Stimulated activated CD4-positive, alpha-beta T cell treated with anti-CD3 and anti-CD28 coated beads, Interleukin-4, amount 100 ng/mL, for 48 hours (primary cell): ENCODE measurements at regions not wholly inside any gene's neighbourhood (a gene's known extent, or its start where the extent isn't known, plus 50 kb on each side); places are given as distances from the start of the nearest gene placed in this dataset.

Source experiments
- DNase-seq, 2 donors: peaks; one replicate each; pipeline ENCODE4 v3.0.0-alpha.2; 2020; ENCODE audit warnings: low read depth in 2 of 2

- no peak for DNase-seq
Measured at GRCh38 chr3:181859518-181859917, 147.8 kb downstream of the SOX2 start.

GRCh38 chr3:181860235-181860634 lies 148.5 kb downstream of the SOX2 start:
- DNase-seq = no peak

DNA sequence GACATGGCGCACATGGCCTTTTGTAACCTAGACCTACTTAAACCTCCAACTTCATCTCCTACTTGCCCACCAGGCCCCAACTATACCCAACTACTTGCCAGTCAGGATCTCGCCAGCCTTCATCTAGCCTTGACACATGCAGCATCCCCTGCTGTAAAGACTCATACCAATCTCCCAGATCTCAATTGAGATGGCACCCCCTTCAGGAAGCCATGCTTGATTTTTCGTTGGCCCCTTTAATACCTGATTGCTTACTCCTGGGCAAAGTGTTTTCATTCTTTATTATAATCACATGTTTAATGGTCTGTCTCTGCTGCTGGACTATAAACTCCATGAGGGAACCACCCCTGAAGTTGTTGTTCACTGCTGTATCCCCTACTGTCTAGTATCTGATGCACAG lies 150.8 kb downstream of the SOX2 start:
- DNase-seq = no peak

- DNase-seq = no peak
Measured at GRCh38 chr3:181868576-181869082, 156.9 kb downstream of the SOX2 start.

DNA sequence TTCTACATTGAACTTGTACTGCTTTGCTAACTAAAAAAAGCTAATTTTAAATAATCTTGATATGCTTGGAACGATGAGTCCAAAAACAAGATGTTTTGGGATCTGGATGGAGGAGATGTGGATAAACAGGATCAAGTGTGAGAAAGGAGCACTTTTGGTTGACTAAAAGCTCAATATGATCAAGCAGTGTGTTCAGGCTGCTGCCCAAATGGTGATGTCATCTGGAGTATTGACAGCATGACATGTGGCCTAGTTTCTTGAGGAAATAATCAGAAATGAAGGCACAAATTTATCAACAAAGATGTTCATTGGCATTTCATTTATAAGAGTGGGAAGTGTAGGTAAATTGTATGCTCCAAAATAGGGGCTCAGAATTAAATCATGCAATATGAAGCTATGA lies 161.2 kb downstream of the SOX2 start:
- no peak for DNase-seq

DNA sequence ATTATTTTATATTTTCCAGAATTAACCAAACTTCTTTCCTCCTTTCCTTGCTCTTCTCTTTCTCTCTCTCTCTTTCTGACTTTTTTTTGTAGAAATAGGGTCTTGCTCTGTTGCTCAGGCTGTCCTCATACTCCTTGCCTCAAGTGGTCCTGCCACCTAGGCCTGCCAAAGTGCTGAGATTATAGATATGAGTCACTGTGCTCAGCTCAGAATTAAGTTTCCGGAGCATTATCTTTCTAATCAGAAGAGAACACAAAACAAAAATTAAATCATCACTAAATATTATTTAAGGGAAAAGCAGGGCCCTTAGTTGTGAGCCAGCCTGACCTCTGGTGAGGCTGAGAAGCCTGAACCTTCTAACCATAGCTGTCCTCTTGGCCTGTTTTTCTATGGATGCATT lies 168.2 kb downstream of the SOX2 start:
- DNase-seq = no peak

DNA sequence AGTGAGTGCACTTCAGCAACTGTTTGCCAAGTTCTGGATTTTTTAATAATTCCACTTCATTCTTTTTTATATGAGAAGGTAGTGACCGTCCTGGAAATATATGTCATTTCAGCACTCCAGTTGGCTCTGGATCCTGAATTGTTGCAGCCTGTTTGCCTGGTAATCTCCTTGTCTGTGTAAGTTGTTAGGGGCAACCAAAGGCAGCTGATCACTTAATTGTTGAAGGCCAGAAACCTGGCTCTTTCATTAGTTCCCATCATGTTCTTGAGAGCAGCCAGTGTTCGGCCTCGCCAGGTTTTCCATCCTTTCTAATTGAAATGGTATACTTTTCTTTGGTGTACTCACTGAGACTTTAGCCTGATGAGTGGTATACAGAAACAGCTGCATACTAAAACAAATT lies 168.6 kb downstream of the SOX2 start:
- DNase-seq = no peak

DNA sequence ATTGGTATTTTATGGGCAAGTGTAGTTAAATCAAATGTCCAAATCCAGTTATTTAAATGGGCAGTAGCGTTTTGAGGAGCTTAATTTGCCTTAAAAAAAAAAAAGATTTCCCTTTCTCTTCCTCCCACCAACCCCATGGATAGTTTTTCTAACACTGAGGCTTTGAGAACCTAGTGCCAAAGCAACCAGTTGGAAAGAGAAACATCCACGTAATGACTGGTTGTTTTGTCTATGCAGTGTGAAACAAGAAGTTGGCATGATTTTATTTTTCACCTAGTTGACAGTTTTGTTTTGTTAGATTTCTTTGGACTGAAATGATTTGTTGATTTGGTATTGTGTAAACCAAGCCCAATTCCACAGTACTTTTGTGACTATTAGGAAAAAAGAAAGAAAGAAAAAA lies 170.0 kb downstream of the SOX2 start:
- no peak for DNase-seq

GRCh38 chr3:181885868-181886630 lies 174.3 kb downstream of the SOX2 start:
- no peak for DNase-seq

GRCh38 chr3:181886676-181887075 lies 175.0 kb downstream of the SOX2 start:
- DNase-seq = no peak

GRCh38 chr3:181887685-181888084 lies 176.0 kb downstream of the SOX2 start:
- no peak for DNase-seq

- no peak for DNase-seq
Measured at GRCh38 chr3:181888234-181888633, 176.5 kb downstream of the SOX2 start.

- no peak for DNase-seq
Measured at GRCh38 chr3:181892848-181893247, 181.1 kb downstream of the SOX2 start.

DNA sequence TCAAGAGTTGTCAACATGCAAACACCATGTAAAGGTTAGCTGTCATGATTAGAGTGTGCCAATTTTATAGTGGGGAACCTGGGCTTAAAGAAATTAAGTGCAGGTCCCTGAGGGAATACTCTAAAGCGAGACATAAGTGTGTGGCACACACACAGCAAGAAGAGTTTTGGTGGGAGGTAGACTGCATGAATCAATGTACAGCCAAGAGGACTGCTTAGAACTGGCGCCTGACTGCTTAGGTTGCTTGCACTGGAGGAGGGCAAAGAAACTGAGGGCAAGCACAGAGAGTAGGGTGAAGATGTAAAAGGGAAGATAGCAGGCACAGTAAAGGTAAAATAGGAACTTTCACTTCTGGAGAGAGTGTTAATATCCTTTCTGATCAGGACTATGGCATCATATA lies 184.9 kb downstream of the SOX2 start:
- DNase-seq = no peak

GRCh38 chr3:181899702-181900101 lies 188.0 kb downstream of the SOX2 start:
- no peak for DNase-seq

DNA sequence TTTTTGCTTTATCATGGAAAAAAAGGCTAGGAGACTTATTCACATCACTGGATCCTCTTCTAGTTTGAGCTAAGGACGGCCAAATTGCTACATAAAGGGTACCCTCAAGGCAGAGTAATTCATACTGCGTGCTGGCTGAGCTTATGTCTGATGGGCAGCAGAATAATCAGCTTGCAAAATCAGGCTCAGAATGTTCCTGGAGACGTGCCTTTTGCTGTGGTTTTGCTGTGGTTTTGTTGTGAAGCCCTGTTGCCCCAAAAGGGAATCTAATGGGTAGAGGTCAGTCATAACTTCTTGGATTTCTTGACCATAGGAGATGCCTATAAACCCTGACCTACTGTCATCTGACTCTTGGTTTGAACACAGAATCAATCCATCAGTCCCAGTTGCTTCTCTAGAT lies 189.9 kb downstream of the SOX2 start:
- DNase-seq = no peak

- DNase-seq = no peak
Measured at GRCh38 chr3:181906338-181906737, 194.6 kb downstream of the SOX2 start.

GRCh38 chr3:181909241-181909640 lies 197.5 kb downstream of the SOX2 start:
- DNase-seq = no peak

DNA sequence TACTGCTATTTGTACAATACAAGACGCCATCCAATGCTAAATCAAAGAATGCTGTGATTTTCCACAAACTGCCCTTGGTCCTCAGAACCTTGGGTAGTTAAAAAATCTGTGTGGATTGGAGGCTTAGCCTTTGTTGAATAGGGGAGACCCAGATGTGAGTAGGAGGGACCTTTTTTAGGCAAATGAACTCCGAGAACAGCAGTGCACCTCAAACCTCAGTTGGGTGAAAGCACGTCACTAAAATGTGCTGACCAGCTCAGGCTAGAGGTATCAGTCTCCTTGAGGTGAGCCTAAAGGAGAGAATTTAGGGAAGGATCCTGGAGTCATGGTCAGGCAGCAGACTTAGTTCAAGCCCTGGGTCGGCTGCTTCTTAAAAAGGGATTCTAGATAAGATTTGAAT lies 200.7 kb downstream of the SOX2 start:
- no peak for DNase-seq

DNA sequence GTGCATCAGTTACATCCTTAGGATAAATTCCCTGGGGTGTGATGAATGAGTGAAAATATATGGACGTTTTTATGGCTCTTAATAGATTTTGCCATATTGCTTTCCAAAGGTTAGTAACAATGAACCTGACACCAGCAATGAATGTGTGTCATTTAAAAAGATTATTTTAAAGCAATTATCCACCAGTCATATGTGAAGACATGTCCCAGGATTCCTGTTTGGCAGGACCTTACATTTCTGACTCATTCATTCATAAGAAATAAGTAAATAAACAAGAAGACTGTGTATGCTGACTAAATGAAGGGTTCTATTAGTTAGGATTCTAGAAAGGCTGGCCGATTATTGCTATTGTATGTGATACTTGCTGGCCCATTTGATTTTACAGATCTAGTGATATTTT lies 201.5 kb downstream of the SOX2 start:
- no peak for DNase-seq

DNA sequence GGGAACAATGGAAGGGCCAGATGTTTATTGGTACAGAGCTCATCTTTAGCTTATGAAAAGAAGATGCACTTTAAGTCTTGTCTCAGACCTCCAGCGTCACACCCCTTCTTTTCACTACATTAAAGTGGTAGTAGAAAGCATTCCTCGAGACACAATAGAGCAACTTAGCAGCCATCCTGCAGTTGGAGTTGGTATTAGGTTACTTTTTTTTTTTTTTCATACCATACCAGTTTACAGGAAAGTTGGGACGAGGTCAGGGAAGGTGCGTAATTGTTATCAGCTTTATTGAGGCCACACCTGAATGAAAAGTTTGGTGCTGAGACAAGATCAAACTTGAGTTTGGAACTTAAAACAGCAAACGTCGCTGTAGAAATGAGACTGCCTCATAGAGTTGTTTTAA lies 203.8 kb downstream of the SOX2 start:
- DNase-seq = no peak

- DNase-seq = no peak
Measured at GRCh38 chr3:181916013-181916412, 204.3 kb downstream of the SOX2 start.

DNA sequence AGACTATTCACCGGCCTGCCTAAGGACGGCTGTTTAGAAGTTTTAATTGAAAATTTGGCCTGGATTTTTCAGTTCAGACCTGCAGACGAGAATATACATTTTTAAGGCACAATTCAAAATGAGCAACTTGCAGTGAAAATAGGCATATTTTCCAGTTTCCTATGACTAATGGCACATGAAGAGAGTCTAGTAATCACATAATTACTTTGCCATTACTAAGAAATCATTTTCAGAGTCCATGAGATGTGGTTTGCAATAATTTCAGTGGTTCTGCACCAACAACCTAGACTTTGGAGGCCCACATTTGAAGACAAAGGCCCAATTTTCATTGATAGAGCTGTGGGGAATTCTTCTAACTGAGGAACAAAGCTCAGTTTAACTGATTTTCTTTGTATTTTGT lies 205.3 kb downstream of the SOX2 start:
- DNase-seq = no peak

DNA sequence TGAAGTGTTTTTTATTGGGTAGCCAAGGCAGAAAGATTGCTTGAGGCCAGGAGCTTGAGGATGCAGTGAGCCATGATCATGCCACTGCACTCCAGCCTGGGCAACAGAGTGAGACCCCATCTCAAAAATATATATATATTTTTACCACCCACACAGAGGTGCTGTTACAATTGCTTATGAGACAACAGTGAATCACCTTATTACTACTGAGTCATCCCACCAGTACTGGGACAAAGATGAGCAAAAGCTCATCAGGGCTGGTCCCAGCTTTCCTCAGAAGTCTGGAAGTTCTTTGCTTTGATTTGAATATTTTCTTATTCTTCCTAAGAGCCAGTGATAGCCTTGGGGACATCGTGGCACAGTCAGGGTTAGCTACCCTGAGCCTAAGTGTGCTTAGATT lies 207.7 kb downstream of the SOX2 start:
- no peak for DNase-seq
